ENCODE measurements at regions not wholly inside any gene's neighbourhood (a gene's known extent, or its start where the extent isn't known, plus 50 kb on each side); places are given as distances from the start of the nearest gene placed in this dataset.

- no peak overlapping the region for H3K27ac ChIP-seq (ENCODE audit: low read length)
- no peak overlapping the region for H2AFZ ChIP-seq (ENCODE audit: low read depth, low read length)
- H3K9ac ChIP-seq (ENCODE audit: low read length): no peak overlapping the region
- H3K4me2 ChIP-seq (ENCODE audit: low read length): no peak overlapping the region
- H3K4me3 ChIP-seq (ENCODE audit: low read length): no peak overlapping the region
- no peaks in the 10 kb centered on the region for H3K36me3 ChIP-seq (replicated peaks; ENCODE audit: low read depth, low read length)
- no peaks in the 10 kb centered on the region for H4K20me1 ChIP-seq (ENCODE audit: insufficient read depth, low read length)
- H3K9me3 ChIP-seq (ENCODE audit: insufficient read depth, low read length): no peaks in the 10 kb centered on the region
- H3K79me2 ChIP-seq (ENCODE audit: low read length): no peaks in the 10 kb centered on the region
- peaks cover 38% of the 10 kb centered on the region for H3K4me1 ChIP-seq (ENCODE audit: low read length)
- 0 out of 2 replicates have a peak, but pooled peaks cover 6% of the 10 kb centered on the region for H3K27me3 ChIP-seq (ENCODE audit: low read depth, low read length)
- TF ChIP-seq CTCF (IDR thresholded peaks at IDR 0.05; ENCODE audit: low read depth, low read length): no peak
- no peak for TF ChIP-seq EZH2phosphoT487 (IDR thresholded peaks at IDR 0.05; ENCODE audit: low read depth)
These were observed 150.4 kb upstream of the SLC1A4 start for GRCh38 chr2:64838817-64839216.

- H3K27me3 ChIP-seq (ENCODE audit: low read depth, low read length): 0 out of 2 replicates have a peak, but pooled peaks cover 4% of the 10 kb centered on the region
- H3K9me3 ChIP-seq (ENCODE audit: insufficient read depth, low read length): no peaks in the 10 kb centered on the region
- peaks cover 38% of the 10 kb centered on the region for H3K4me1 ChIP-seq (ENCODE audit: low read length)
- peak overlapping the region; percentile 89 for H2AFZ ChIP-seq (ENCODE audit: low read depth, low read length)
- H3K36me3 ChIP-seq (replicated peaks; ENCODE audit: low read depth, low read length): no peaks in the 10 kb centered on the region
- TF ChIP-seq EZH2phosphoT487 (IDR thresholded peaks at IDR 0.05; ENCODE audit: low read depth) (no peak), CTCF (IDR thresholded peaks at IDR 0.05; ENCODE audit: low read depth, low read length) (no peak)
- H4K20me1 ChIP-seq (ENCODE audit: insufficient read depth, low read length): no peaks in the 10 kb centered on the region
- H3K79me2 ChIP-seq (ENCODE audit: low read length): no peaks in the 10 kb centered on the region
- no peak overlapping the region for H3K9ac ChIP-seq (ENCODE audit: low read length)
- H3K4me2 ChIP-seq (ENCODE audit: low read length): peak overlapping the region; percentile 35
- H3K4me3 ChIP-seq (ENCODE audit: low read length): no peak overlapping the region
- no peak overlapping the region for H3K27ac ChIP-seq (ENCODE audit: low read length)
These were observed 149.4 kb upstream of the SLC1A4 start for GRCh38 chr2:64839844-64840243.

GRCh38 chr2:64840426-64840881, 148.7 kb upstream of the SLC1A4 start:
- Histone ChIP-seq H3K27me3 (ENCODE audit: low read depth, low read length) (0 out of 2 replicates have a peak, but pooled peaks cover 4% of the 10 kb centered on the region), H2AFZ (ENCODE audit: low read depth, low read length) (peak overlapping the region; percentile 89), H3K4me2 (ENCODE audit: low read length) (peak overlapping the region; percentile 35; the same call in 1 of the 2 replicates), H3K9ac (ENCODE audit: low read length) (no peak overlapping the region), H3K4me3 (ENCODE audit: low read length) (no peak overlapping the region), H3K4me1 (ENCODE audit: low read length) (peaks cover 38% of the 10 kb centered on the region), H3K27ac (ENCODE audit: low read length) (no peak overlapping the region), H3K9me3 (ENCODE audit: insufficient read depth, low read length) (no peaks in the 10 kb centered on the region), H4K20me1 (ENCODE audit: insufficient read depth, low read length) (no peaks in the 10 kb centered on the region), H3K36me3 (replicated peaks; ENCODE audit: low read depth, low read length) (no peaks in the 10 kb centered on the region), H3K79me2 (ENCODE audit: low read length) (no peaks in the 10 kb centered on the region)
- no peak for TF ChIP-seq CTCF (IDR thresholded peaks at IDR 0.05; ENCODE audit: low read depth, low read length)
- no peak for TF ChIP-seq EZH2phosphoT487 (IDR thresholded peaks at IDR 0.05; ENCODE audit: low read depth)

- H3K36me3 ChIP-seq (replicated peaks; ENCODE audit: low read depth, low read length): no peaks in the 10 kb centered on the region
- peak overlapping the region; percentile 54 for H3K4me2 ChIP-seq (ENCODE audit: low read length)
- H3K4me1 ChIP-seq (ENCODE audit: low read length): peaks cover 38% of the 10 kb centered on the region
- 0 out of 2 replicates have a peak overlapping the region, but pooled peaks have one; percentile 95 for H2AFZ ChIP-seq (ENCODE audit: low read depth, low read length)
- H3K27ac ChIP-seq (ENCODE audit: low read length): peak overlapping the region; percentile 4; the same call in 1 of the 2 replicates
- no peaks in the 10 kb centered on the region for H4K20me1 ChIP-seq (ENCODE audit: insufficient read depth, low read length)
- TF ChIP-seq CTCF (IDR thresholded peaks at IDR 0.05; ENCODE audit: low read depth, low read length) (no peak), EZH2phosphoT487 (IDR thresholded peaks at IDR 0.05; ENCODE audit: low read depth) (no peak)
- no peak overlapping the region for H3K9ac ChIP-seq (ENCODE audit: low read length)
- no peaks in the 10 kb centered on the region for H3K79me2 ChIP-seq (ENCODE audit: low read length)
- no peaks in the 10 kb centered on the region for H3K9me3 ChIP-seq (ENCODE audit: insufficient read depth, low read length)
- H3K4me3 ChIP-seq (ENCODE audit: low read length): no peak overlapping the region
- no peaks in the 10 kb centered on the region for H3K27me3 ChIP-seq (ENCODE audit: low read depth, low read length)
These were observed 147.7 kb upstream of the SLC1A4 start for GRCh38 chr2:64841461-64841860.
